Thyroid gland (tissue), 4 donors: ENCODE measurements at regions not wholly inside any gene's neighbourhood (a gene's known extent, or its start where the extent isn't known, plus 50 kb on each side); places are given as distances from the start of the nearest gene placed in this dataset.
"Not testable (repeated sequence)": the region's sequence is repeated elsewhere in the genome, so short reads cannot be mapped to it uniquely, and the experiment has no call there.

Experiments
- DNase-seq, 2 donors: peaks; one replicate each; pipeline ENCODE4 v3.0.0-alpha.2; 2019
- H3K27ac ChIP-seq, 3 donors: fragments of 200-600 bp; sonication (generic); 1 replicate in 2 of 3; 2 replicates in 1 of 3; pipeline ENCODE4 v1.5.1; 2016 to 2019; ENCODE audit warnings: mild to moderate bottlenecking in 1 of 3, moderate library complexity in 1 of 3
- H3K27me3 ChIP-seq: fragments of 200-600 bp; sonication (generic); one replicate; pipeline ENCODE4 v1.5.1; 2019
- H3K36me3 ChIP-seq, 2 donors: fragments of 200-600 bp; sonication (generic); one replicate each; pipeline ENCODE4 v1.5.1; 2016 to 2019
- H3K4me1 ChIP-seq, 2 donors: fragments of 200-600 bp; sonication (generic); one replicate each; pipeline ENCODE4 v1.5.1; 2017 to 2019
- H3K4me3 ChIP-seq, 3 donors: fragments of 200-600 bp; sonication (generic); replicated peaks in 1 of 3; 1 replicate in 2 of 3; 2 replicates in 1 of 3; pipeline ENCODE4 v1.5.1; 2016; ENCODE audit warnings: mild to moderate bottlenecking in 1 of 3
- H3K9me3 ChIP-seq: fragments of 200-600 bp; sonication (generic); one replicate; pipeline ENCODE4 v1.5.1; 2017
- CTCF ChIP-seq, 6 experiments: fragments of 200-600 bp in 3 of 6; fragments of 450-650 bp in 3 of 6; sonication (generic) in 3 of 6; IDR thresholded peaks; one replicate each; pipeline ENCODE4 v1.5.1; 2016 to 2019; ENCODE audit warnings: antibody characterized with exemption in 6 of 6, mild to moderate bottlenecking in 2 of 6, inconsistent platforms in 1 of 6, moderate library complexity in 1 of 6
- POLR2A ChIP-seq, 2 donors: fragments of 450-650 bp; IDR thresholded peaks; one replicate each; pipeline ENCODE4 v1.6.1; 2017; ENCODE audit warnings: antibody characterized with exemption in 2 of 2, mild to moderate bottlenecking in 2 of 2, moderate library complexity in 1 of 2
- WGBS, 2 donors: methylation state at CpG; one replicate each; pipeline ENCODE4 v1.1.5; 2017; 5-methylcytosine and 5-hydroxymethylcytosine counted together
- intact Hi-C: fragments of 100-400 bp; cut with DNase I; formaldehyde crosslinking; loops from one replicate; pipeline ENCODE4 v1.15.1; 2023

- no peak for TF ChIP-seq POLR2A (IDR thresholded peaks at IDR 0.05)
- TF ChIP-seq CTCF (IDR thresholded peaks at IDR 0.05), result no peak
- intact Hi-C loops, result no loop called here
These were observed 879.4 kb downstream of the SLC6A15 start for GRCh38 chr12:84033162-84033561.

GRCh38 chr12:84018556-84019179 is 893.9 kb downstream of the SLC6A15 start:
- H3K9me3 ChIP-seq, H3K27ac ChIP-seq, intact Hi-C loops, DNase-seq, H3K36me3 ChIP-seq, H3K4me3 ChIP-seq, H3K4me1 ChIP-seq, H3K27me3 ChIP-seq: not testable (repeated sequence)
- 69 to 83% methylated on average over 6 of the region's 6 CpGs for WGBS, 2 donors

More at GRCh38 chr12:84033162-84033561, 879.4 kb downstream of the SLC6A15 start:
- no peak overlapping the region for H3K4me3 ChIP-seq
- H3K36me3 ChIP-seq, result no peaks in the 10 kb centered on the region
- H3K27ac ChIP-seq, result no peak overlapping the region
- no peaks in the 10 kb centered on the region for H3K4me1 ChIP-seq
- no peaks in the 10 kb centered on the region for H3K9me3 ChIP-seq
- no peak for DNase-seq
- H3K27me3 ChIP-seq, result no peaks in the 10 kb centered on the region
- 78 to 95% methylated on average over 8 of the region's 8 CpGs for WGBS, 2 donors

GRCh38 chr12:84016956-84017355 is 895.6 kb downstream of the SLC6A15 start:
- H3K36me3 ChIP-seq, result no peaks in the 10 kb centered on the region
- no peak overlapping the region for H3K4me3 ChIP-seq
- H3K27me3 ChIP-seq, result no peaks in the 10 kb centered on the region
- H3K27ac ChIP-seq, result no peak overlapping the region
- no peaks in the 10 kb centered on the region for H3K9me3 ChIP-seq
- intact Hi-C loops, result no loop called here
- DNase-seq, result no peak
- H3K4me1 ChIP-seq, result no peaks in the 10 kb centered on the region
- TF ChIP-seq POLR2A (IDR thresholded peaks at IDR 0.05), result no peak
- no peak for TF ChIP-seq CTCF (IDR thresholded peaks at IDR 0.05)

- H3K27ac ChIP-seq, result no peak overlapping the region
- H3K4me3 ChIP-seq, result no peak overlapping the region
- intact Hi-C loops, result no loop called here
- no peak for DNase-seq
- no peaks in the 10 kb centered on the region for H3K4me1 ChIP-seq
- H3K27me3 ChIP-seq, result no peaks in the 10 kb centered on the region
- no peaks in the 10 kb centered on the region for H3K36me3 ChIP-seq
- H3K9me3 ChIP-seq, result no peaks in the 10 kb centered on the region
- no peak for TF ChIP-seq POLR2A (IDR thresholded peaks at IDR 0.05)
- TF ChIP-seq CTCF (IDR thresholded peaks at IDR 0.05), result no peak
These were observed 915.2 kb downstream of the SLC6A15 start for GRCh38 chr12:83997423-83997822.

GRCh38 chr12:83996671-83997070 is 915.9 kb downstream of the SLC6A15 start:
- Histone ChIP-seq H3K27me3 (no peaks in the 10 kb centered on the region), H3K36me3 (no peaks in the 10 kb centered on the region), H3K9me3 (no peaks in the 10 kb centered on the region), H3K4me1 (no peaks in the 10 kb centered on the region), H3K4me3 (no peak overlapping the region), H3K27ac (no peak overlapping the region)
- no peak for DNase-seq
- TF ChIP-seq POLR2A (IDR thresholded peaks at IDR 0.05) (no peak), CTCF (IDR thresholded peaks at IDR 0.05) (no peak)
- 81 to 88% methylated on average over 1 of the region's 1 CpG for WGBS, 2 donors
- intact Hi-C loops, result no loop called here

GRCh38 chr12:83985084-83985483 is 927.5 kb downstream of the SLC6A15 start:
- Histone ChIP-seq H3K9me3 (no peaks in the 10 kb centered on the region), H3K4me3 (no peak overlapping the region), H3K4me1 (no peaks in the 10 kb centered on the region), H3K27me3 (no peaks in the 10 kb centered on the region), H3K27ac (no peak overlapping the region), H3K36me3 (no peaks in the 10 kb centered on the region)
- TF ChIP-seq CTCF (IDR thresholded peaks at IDR 0.05) (no peak), POLR2A (IDR thresholded peaks at IDR 0.05) (no peak)
- DNase-seq, result no peak
- intact Hi-C loops, result no loop called here
- WGBS, 2 donors, result 61 to 73% methylated on average over 2 of the region's 2 CpGs
